Panc1 (cell line): ENCODE measurements at regions not wholly inside any gene's neighbourhood (a gene's known extent, or its start where the extent isn't known, plus 50 kb on each side); places are given as distances from the start of the nearest gene placed in this dataset.

ENCODE experiments used
- CTCF ChIP-seq: fragments of 450-650 bp; IDR thresholded peaks from 2 replicates; pipeline ENCODE4 v1.5.1; 2017; ENCODE audit warnings: mild to moderate bottlenecking
- POLR2AphosphoS5 ChIP-seq: IDR thresholded peaks from 2 replicates; pipeline ENCODE4 v1.6.1; 2012; ENCODE audit warnings: mild to moderate bottlenecking, low read depth, low read length, moderate library complexity
- REST ChIP-seq, 2 experiments: IDR thresholded peaks; 2 replicates each; pipeline ENCODE4 v1.6.1; 2011 to 2012; ENCODE audit warnings: low read depth in 2 of 2, control low read depth in 1 of 2, low read length in 1 of 2, mild to moderate bottlenecking in 1 of 2, moderate library complexity in 1 of 2; ENCODE audit not compliant: insufficient read depth in 1 of 2

- no peak for TF ChIP-seq CTCF
- TF ChIP-seq POLR2AphosphoS5 = no peak
- TF ChIP-seq REST (IDR thresholded peaks at IDR 0.05; ENCODE audit: insufficient read depth in 1 of 2, low read depth in 2 of 2, low read length in 1 of 2) = no peak
Measured at GRCh38 chr20:58065508-58066361, 162.7 kb downstream of the ANKRD60 start.
